LNCaP clone FGC (cell line): ENCODE measurements at regions not wholly inside any gene's neighbourhood (a gene's known extent, or its start where the extent isn't known, plus 50 kb on each side); places are given as distances from the start of the nearest gene placed in this dataset.

ENCODE experiments used
- DNase-seq: peaks from one replicate; pipeline ENCODE4 v3.0.0-alpha.2; 2011; ENCODE audit warnings: low read depth
- H3K4me3 ChIP-seq: 2 replicates; pipeline ENCODE4 v1.5.1; 2011; ENCODE audit warnings: mild to moderate bottlenecking, low read depth, low read length, control low read depth
- TF ChIP-seq, protein P1 (sequence below): IDR thresholded peaks from 2 replicates; pipeline ENCODE4 v1.5.1; 2012; ENCODE audit warnings: mild to moderate bottlenecking; ENCODE audit not compliant: control insufficient read depth, insufficient read depth; ENCODE audit errors: extremely low read depth

DNA sequence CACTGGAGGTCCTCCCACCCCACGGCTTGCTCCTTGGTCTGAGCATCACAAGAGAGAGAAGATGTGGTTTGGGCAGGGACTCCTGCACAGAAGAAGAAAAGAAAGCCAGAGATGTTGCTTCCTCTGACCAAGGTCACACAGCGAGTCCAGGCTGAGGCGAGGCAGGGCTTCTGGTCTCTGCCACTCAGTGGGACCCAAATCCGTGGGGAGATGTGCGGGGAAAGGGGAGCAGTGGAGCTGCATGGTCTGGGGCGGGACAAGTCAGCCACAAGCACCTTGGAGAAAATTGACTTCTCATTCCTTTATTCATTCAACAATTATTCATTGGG is 150.9 kb downstream of the C9orf50 start:
- no peak for DNase-seq
- TF ChIP-seq, protein P1, sequence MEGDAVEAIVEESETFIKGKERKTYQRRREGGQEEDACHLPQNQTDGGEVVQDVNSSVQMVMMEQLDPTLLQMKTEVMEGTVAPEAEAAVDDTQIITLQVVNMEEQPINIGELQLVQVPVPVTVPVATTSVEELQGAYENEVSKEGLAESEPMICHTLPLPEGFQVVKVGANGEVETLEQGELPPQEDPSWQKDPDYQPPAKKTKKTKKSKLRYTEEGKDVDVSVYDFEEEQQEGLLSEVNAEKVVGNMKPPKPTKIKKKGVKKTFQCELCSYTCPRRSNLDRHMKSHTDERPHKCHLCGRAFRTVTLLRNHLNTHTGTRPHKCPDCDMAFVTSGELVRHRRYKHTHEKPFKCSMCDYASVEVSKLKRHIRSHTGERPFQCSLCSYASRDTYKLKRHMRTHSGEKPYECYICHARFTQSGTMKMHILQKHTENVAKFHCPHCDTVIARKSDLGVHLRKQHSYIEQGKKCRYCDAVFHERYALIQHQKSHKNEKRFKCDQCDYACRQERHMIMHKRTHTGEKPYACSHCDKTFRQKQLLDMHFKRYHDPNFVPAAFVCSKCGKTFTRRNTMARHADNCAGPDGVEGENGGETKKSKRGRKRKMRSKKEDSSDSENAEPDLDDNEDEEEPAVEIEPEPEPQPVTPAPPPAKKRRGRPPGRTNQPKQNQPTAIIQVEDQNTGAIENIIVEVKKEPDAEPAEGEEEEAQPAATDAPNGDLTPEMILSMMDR, result no peak
- no peak overlapping the region for H3K4me3 ChIP-seq

DNA sequence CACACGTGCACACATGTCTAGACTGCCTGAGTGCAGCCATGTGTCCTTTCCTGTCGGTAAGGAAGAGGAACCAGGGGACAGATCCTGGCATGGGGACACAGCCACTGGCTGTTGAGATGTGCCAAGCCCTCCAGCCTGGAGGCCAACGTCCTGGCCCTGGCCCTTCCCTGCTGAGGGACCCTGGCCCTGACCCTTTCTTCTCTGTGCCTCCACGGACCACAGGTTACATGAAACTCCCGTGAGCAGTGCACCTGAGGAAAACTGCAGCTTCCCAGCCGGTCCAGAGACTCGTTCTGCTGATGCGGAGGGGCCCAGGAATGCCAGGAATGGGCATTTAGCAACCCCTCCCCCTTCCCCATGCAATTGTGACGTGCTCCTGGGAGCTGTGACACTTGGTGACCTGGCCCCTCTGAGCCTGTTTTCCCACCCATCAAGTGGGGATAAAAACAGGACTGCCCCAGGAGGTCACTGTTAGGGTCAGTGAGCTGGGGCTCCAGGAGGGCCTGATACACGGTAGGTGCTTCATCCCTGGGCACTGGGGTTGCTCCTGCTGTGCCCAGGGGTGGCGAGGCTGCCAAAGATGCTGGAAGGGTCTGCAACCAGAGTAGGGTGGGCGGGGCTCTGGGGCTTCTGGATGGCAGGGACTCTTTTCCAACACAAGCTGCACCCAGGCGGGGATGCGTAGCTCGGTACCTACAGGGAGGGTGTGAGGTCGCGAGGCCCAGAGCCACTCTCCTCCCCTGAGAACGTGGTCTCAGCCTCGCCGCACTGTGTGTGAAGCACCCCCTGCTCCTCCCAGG is 151.5 kb downstream of the C9orf50 start:
- DNase-seq, result no peak
- TF ChIP-seq, protein P1, result no peak
- H3K4me3 ChIP-seq, result no peak overlapping the region

DNA sequence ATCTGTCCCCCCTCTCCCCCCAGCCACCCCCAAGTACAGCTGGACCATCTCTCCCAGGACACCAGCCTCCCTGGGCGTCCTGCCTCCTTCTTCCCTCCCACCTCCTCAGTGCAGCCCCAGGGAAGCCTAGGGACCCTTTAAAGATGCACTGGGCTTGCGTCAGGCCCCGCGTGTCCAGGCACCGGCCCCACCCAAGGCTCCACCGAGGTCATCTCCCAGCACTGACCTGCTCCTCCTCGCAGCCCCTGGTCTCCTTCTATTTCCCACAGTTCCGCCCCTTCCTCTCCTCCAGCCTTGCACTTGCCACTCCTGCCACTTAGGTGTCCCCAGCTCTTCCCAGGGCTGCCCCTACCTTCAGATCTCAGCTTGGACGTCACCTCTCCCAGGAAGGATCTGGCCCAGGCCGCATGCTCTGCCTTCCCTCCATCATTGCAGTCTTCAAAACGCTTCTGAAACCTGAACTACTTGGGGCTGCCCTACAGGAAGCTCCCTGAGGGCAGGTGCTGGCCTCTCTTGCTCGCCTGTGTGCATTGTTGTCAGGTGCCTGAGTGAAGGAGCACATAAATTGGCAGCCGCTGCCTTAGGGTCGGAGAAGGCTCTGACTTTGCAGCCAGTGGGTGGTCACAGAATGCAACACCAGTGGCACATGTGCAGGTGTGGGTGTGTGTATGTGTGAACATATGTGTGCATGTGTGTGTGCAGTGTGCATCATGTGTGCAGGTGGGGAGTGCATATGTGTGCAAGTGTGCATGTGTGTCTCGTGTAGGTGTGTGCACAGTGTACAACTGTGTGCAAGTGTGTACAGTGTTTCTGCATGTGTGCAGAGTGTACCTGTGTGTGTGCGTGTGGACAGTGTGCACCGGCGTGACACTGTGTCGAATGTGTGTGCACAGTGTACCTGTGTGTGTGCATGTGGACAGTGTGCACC is 152.9 kb downstream of the C9orf50 start:
- H3K4me3 ChIP-seq, result no peak overlapping the region
- no peak for DNase-seq
- TF ChIP-seq, protein P1, result no peak

DNA sequence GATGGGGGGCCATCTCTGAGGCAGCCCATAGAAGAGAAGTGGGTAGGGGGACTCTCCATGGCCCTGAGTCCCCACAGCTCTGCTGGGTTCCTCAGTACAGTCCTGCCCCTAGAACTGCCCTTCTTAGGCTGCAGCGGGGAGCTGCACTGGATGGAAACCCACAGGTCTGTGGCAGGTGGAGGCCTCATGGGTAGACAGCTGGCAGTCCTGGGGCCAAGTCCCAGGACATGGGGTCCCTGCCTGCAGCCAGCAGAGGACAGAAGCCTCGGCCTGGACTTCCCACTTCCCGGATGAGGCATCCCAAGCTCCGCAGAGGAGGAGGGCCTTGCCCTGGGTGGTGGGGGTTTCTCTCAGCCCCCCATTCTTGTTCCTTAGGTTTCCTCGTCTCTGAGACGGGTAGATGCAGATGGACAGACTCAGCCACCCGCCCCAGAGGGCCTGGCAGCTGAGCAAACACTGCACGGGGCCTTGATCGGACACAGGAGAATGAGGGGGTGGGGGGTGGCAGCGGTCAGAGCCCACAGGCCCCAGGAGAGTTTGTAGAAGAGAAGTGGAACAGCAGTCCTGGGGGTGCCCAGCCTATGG is 153.8 kb downstream of the C9orf50 start:
- TF ChIP-seq, protein P1, result no peak
- no peak for DNase-seq

DNA sequence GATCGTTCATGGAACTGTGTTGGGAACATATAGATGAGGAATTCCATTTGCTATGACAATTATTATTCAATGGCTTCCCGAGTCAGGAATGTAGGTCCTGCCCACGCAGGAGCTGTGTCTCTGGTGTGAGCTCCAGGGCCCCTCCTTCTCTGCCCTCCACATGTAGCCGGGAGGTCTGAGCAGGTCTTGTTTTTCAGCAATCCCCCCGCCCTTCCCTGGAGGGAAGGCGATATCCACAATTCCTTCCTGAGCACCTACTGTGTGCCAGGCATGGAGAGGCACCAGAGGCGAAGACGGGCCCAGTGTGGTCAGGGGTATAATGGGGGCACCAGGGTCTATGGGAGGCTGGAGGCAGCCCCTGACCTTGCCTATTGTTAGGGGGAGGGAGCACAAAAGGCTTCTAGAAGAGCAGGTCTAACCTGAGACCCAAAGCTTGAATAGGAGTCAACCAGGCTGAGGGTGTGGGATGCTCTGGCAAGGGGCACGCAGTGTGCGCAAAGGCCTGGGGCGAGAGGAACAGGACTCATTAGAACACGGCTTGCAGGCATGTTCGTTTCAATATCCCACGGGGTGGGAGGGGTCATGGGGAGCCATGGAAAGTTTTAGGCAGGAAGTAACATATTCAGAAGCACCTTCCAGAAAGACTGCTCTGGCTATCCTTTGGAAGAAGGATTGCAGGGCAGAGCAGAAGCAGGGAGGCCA is 154.9 kb downstream of the C9orf50 start:
- TF ChIP-seq, protein P1, result no peak
- no peak for DNase-seq
- H3K4me3 ChIP-seq, result no peak overlapping the region

More for the DNA sequence above, 153.8 kb downstream of the C9orf50 start:
- no peak overlapping the region for H3K4me3 ChIP-seq
